IMR-90 (cell line): ENCODE measurements at regions not wholly inside any gene's neighbourhood (a gene's known extent, or its start where the extent isn't known, plus 50 kb on each side); places are given as distances from the start of the nearest gene placed in this dataset.
A peak's percentile ranks its signal among the peaks of the same experiment; 100 is the strongest.

ENCODE experiments used
- ATAC-seq: fragments of 200-7000 bp; cut with Tn5 transposase; 2 replicates; pipeline ENCODE4 v1.9.1; 2020; ENCODE audit warnings: low read depth, mild to moderate bottlenecking, moderate library complexity
- BruUV-seq: library from RNA; stranded (reverse); fragments of 400-500 nt; replicated peaks from 2 replicates; lab custom pipeline; 2021; lab: Mats Ljungman, UMichigan
- CTCF ChIA-PET: fragments of 300-600 bp; formaldehyde crosslinking; extraction: SDS; loops from one replicate; lab custom pipeline; 2021; ENCODE audit warnings: antibody characterized with exemption; lab: Yijun Ruan, JAX
- POLR2A ChIA-PET: fragments of 300-600 bp; sonication (Branson Sonifier 250); formaldehyde crosslinking; loops from one replicate; lab custom pipeline; 2022; ENCODE audit warnings: antibody characterized with exemption; ENCODE audit not compliant: unreplicated experiment; lab: Charles Lee
- DNase-seq: peaks from one replicate; pipeline ENCODE4 v3.0.0; 2013
- H2AFZ ChIP-seq: replicated peaks from 2 replicates; pipeline ENCODE3; 2013; ENCODE audit warnings: low read length, mild to moderate bottlenecking; ENCODE audit not compliant: poor library complexity
- H2AK5ac ChIP-seq: 2 replicates; pipeline ENCODE4 v1.6.1; 2013; ENCODE audit warnings: low read depth, low read length, inconsistent platforms
- H2AK9ac ChIP-seq: replicated peaks from 2 replicates; pipeline ENCODE3; 2013; ENCODE audit warnings: mild to moderate bottlenecking, low read depth, low read length, moderate library complexity; ENCODE audit not compliant: poor library complexity
- H2BK120ac ChIP-seq: 2 replicates; pipeline ENCODE4 v1.6.1; 2013; ENCODE audit warnings: low read depth, low read length, inconsistent platforms
- H2BK15ac ChIP-seq: 3 replicates; pipeline ENCODE4 v1.6.1; 2013; ENCODE audit warnings: low read depth, low read length, inconsistent platforms
- H2BK20ac ChIP-seq: 2 replicates; pipeline ENCODE4 v1.6.1; 2013; ENCODE audit warnings: low read depth, mild to moderate bottlenecking, inconsistent platforms, low read length, moderate library complexity
- H2BK5ac ChIP-seq: 2 replicates; pipeline ENCODE4 v1.6.1; 2013; ENCODE audit warnings: mild to moderate bottlenecking, low read depth, low read length, inconsistent platforms; ENCODE audit not compliant: poor library complexity, severe bottlenecking
- H3K14ac ChIP-seq: replicated peaks from 2 replicates; pipeline ENCODE4 v1.6.1; 2013; ENCODE audit warnings: low read depth, low read length, inconsistent platforms
- H3K18ac ChIP-seq: 2 replicates; pipeline ENCODE4 v1.6.1; 2013; ENCODE audit warnings: low read depth, low read length, control low read depth
- H3K23ac ChIP-seq: 2 replicates; pipeline ENCODE4 v1.6.1; 2013; ENCODE audit warnings: low read depth, low read length, inconsistent platforms
- H3K27ac ChIP-seq: 2 replicates; pipeline ENCODE4 v1.5.1; 2013; ENCODE audit warnings: mild to moderate bottlenecking, control low read depth, low read length; ENCODE audit not compliant: insufficient read depth
- H3K27me3 ChIP-seq: 2 replicates; pipeline ENCODE4 v1.6.1; 2013; ENCODE audit warnings: low read length; ENCODE audit not compliant: control insufficient read depth, insufficient read depth
- H3K36me3 ChIP-seq: 2 replicates; pipeline ENCODE4 v1.6.1; 2013; ENCODE audit warnings: low read length, mixed read lengths; ENCODE audit not compliant: control insufficient read depth, insufficient read depth
- H3K4ac ChIP-seq: 2 replicates; pipeline ENCODE4 v1.6.1; 2013; ENCODE audit warnings: low read depth, low read length, inconsistent platforms
- H3K4me1 ChIP-seq: 2 replicates; pipeline ENCODE4 v1.6.1; 2013; ENCODE audit warnings: low read length, mixed read lengths; ENCODE audit not compliant: control insufficient read depth, insufficient read depth
- H3K4me2 ChIP-seq: 2 replicates; pipeline ENCODE4 v1.6.1; 2013; ENCODE audit warnings: low read depth, mild to moderate bottlenecking, control low read depth, low read length, moderate library complexity
- H3K4me3 ChIP-seq: 2 replicates; pipeline ENCODE4 v1.5.1; 2013; ENCODE audit warnings: low read depth, mild to moderate bottlenecking, control low read depth, low read length, moderate library complexity; ENCODE audit not compliant: insufficient read depth
- H3K56ac ChIP-seq: 2 replicates; pipeline ENCODE4 v1.6.1; 2013; ENCODE audit warnings: low read length, inconsistent platforms; ENCODE audit not compliant: insufficient read depth; ENCODE audit errors: extremely low read depth
- H3K79me1 ChIP-seq, 2 experiments: 2 replicates each; pipeline ENCODE4 v1.6.1; 2013; ENCODE audit warnings: low read length in 2 of 2, inconsistent platforms in 1 of 2, low read depth in 1 of 2
- H3K9ac ChIP-seq: 2 replicates; pipeline ENCODE4 v1.6.1; 2013; ENCODE audit warnings: low read depth, low read length, control low read depth
- H3K9me1 ChIP-seq: 2 replicates; pipeline ENCODE4 v1.6.1; 2013; ENCODE audit warnings: low read length, inconsistent platforms; ENCODE audit not compliant: insufficient read depth
- H3K9me3 ChIP-seq: 2 replicates; pipeline ENCODE4 v1.6.1; 2013; ENCODE audit warnings: low read length; ENCODE audit not compliant: control insufficient read depth, insufficient read depth
- H4K20me1 ChIP-seq: 2 replicates; pipeline ENCODE4 v1.6.1; 2013; ENCODE audit warnings: low read length, inconsistent platforms; ENCODE audit not compliant: insufficient read depth
- H4K5ac ChIP-seq: 2 replicates; pipeline ENCODE4 v1.6.1; 2013; ENCODE audit warnings: mild to moderate bottlenecking, low read depth, low read length, control low read depth
- H4K8ac ChIP-seq, 2 experiments: 2 replicates each; pipeline ENCODE4 v1.6.1; 2013; ENCODE audit warnings: low read depth in 2 of 2, low read length in 2 of 2, control low read depth in 1 of 2, inconsistent platforms in 1 of 2
- H4K91ac ChIP-seq: 2 replicates; pipeline ENCODE4 v1.6.1; 2013; ENCODE audit warnings: low read depth, low read length, inconsistent platforms; ENCODE audit not compliant: insufficient read depth
- CEBPB ChIP-seq: IDR thresholded peaks from 2 replicates; pipeline ENCODE4 v1.6.1; 2012; ENCODE audit warnings: low read depth, low read length, improper control_type of control experiment
- SMC3 ChIP-seq: fragments of 150-350 bp; IDR thresholded peaks from 2 replicates; pipeline ENCODE4 v1.6.1; 2016; ENCODE audit warnings: low read depth, mild to moderate bottlenecking, antibody characterized with exemption, low read length, moderate library complexity
- WGBS, 2 experiments: methylation state at CpG; one replicate each; pipeline versions ENCODE4 v1.1.5 to v1.1.7; 2013; ENCODE audit warnings: missing lambda C conversion rate in 2 of 2; ENCODE audit not compliant: insufficient read length in 1 of 2; ENCODE audit errors: extremely low coverage in 2 of 2; 5-methylcytosine and 5-hydroxymethylcytosine counted together
- dilution Hi-C: fragments of 300-500 bp; cut with HindIII; formaldehyde crosslinking; loops from one replicate; pipeline ENCODE4 v1.14.3; 2018; ENCODE audit warnings: low sequenced_read_pairs; ENCODE audit not compliant: unreplicated experiment
- in situ Hi-C: fragments of 300-500 bp; cut with MboI; formaldehyde crosslinking; loops from 3 replicates; pipeline ENCODE4 v1.14.3; 2019; ENCODE audit warnings: low sequenced_read_pairs, inconsistent platforms, mixed read lengths
- intact Hi-C: fragments of 100-400 bp; cut with micrococcal nuclease; formaldehyde crosslinking; loops from 2 replicates; pipeline ENCODE4 v1.10.0; 2022

DNA sequence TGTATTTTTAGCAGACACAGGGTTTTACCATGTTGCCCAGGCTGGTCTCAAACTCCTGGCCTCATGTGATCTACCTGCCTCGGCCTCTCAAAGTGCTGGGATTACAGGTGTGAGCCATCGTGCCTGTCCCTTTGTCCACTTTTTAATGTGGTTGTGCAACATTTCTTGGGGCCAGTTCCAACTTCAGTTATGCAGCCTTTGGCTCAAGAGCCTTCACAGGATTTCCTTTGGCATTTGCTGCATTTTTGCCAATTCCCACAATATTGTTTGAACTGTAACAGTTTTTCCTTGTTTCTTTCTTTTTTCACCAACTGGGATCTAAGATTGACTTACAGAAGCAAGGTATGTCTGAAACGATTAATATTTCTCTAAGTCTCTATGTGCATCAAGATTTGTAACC, 63.6 kb downstream of the EDN1 start:
- Histone ChIP-seq H3K27ac (no peak overlapping the region), H3K79me1 (no peaks in the 10 kb centered on the region), H3K4ac (no peak overlapping the region), H3K56ac (no peak overlapping the region), H2AFZ (no peak overlapping the region), H4K20me1 (no peaks in the 10 kb centered on the region), H4K8ac (no peak overlapping the region), H2BK15ac (no peak overlapping the region), H3K14ac (no peak overlapping the region), H2BK5ac (no peak overlapping the region), H2AK5ac (no peak overlapping the region), H3K18ac (no peak overlapping the region), H2BK20ac (no peak overlapping the region), H2AK9ac (no peak overlapping the region), H4K91ac (no peak overlapping the region), H2BK120ac (no peak overlapping the region), H3K4me1 (no peaks in the 10 kb centered on the region), H4K5ac (no peak overlapping the region), H3K4me2 (no peak overlapping the region), H3K9me1 (no peaks in the 10 kb centered on the region), H3K4me3 (no peak overlapping the region), H3K9me3 (peaks cover 7% of the 10 kb centered on the region), H3K9ac (no peak overlapping the region), H3K36me3 (no peaks in the 10 kb centered on the region), H3K27me3 (no peaks in the 10 kb centered on the region), H3K23ac (no peak overlapping the region)
- dilution Hi-C loops, result no loop called here
- BruUV-seq, result no TSS peak
- WGBS, 2 experiments, result 61% methylated on average over 2 of the region's 3 CpGs; no CpG with 5 or more reads in 1 of the 2 experiments
- ChIA-PET POLR2A (no interaction called here), CTCF (no interaction called here)
- intact Hi-C loops, result no loop called here
- TF ChIP-seq SMC3 (no peak), CEBPB (0 out of 2 replicates have a peak, but pooled peaks have one; percentile 14)
- ATAC-seq (no peak), DNase-seq (no peak)
- in situ Hi-C loops, result no loop called here
